ENCODE measurements at regions not wholly inside any gene's neighbourhood (a gene's known extent, or its start where the extent isn't known, plus 50 kb on each side); places are given as distances from the start of the nearest gene placed in this dataset.
"Not testable (repeated sequence)": the region's sequence is repeated elsewhere in the genome, so short reads cannot be mapped to it uniquely, and the experiment has no call there.

DNA sequence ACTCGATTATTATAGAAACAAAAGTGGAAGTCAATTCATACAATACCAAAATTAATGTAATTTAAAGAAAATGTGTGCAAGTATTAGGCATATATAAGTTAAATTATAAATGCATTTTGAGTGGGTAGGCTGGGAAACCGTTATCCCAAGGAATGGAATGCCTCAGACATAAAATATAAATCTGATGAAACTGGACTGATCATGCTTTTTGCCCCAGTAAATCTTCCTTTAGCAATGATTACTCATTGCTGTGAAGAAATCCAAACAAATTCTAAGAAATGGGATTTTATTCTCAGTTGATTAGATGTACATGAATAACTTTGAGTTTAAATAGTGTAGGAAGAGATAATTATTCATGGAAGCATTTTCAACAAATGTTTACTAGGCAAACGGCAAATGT lies 185.5 kb upstream of the KCNMB2 start:
- Mint-ChIP-seq H3K4me3 (ENCODE audit: low read depth, unreplicated experiment) (no peak overlapping the region), H3K27ac (ENCODE audit: unreplicated experiment) (no peak overlapping the region), H3K36me3 (ENCODE audit: insufficient read depth, unreplicated experiment) (no peaks in the 10 kb centered on the region), H3K9me3 (ENCODE audit: low read depth, unreplicated experiment) (no peaks in the 10 kb centered on the region), H3K4me1 (ENCODE audit: low read depth, unreplicated experiment) (peaks cover 8% of the 10 kb centered on the region), H3K27me3 (ENCODE audit: unreplicated experiment) (no peaks in the 10 kb centered on the region)
- intact Hi-C loops (cut with micrococcal nuclease; ENCODE audit: unreplicated experiment), result no loop called here
- TF ChIP-seq, protein P1, sequence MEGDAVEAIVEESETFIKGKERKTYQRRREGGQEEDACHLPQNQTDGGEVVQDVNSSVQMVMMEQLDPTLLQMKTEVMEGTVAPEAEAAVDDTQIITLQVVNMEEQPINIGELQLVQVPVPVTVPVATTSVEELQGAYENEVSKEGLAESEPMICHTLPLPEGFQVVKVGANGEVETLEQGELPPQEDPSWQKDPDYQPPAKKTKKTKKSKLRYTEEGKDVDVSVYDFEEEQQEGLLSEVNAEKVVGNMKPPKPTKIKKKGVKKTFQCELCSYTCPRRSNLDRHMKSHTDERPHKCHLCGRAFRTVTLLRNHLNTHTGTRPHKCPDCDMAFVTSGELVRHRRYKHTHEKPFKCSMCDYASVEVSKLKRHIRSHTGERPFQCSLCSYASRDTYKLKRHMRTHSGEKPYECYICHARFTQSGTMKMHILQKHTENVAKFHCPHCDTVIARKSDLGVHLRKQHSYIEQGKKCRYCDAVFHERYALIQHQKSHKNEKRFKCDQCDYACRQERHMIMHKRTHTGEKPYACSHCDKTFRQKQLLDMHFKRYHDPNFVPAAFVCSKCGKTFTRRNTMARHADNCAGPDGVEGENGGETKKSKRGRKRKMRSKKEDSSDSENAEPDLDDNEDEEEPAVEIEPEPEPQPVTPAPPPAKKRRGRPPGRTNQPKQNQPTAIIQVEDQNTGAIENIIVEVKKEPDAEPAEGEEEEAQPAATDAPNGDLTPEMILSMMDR (IDR thresholded peaks at IDR 0.05; ENCODE audit: unreplicated experiment), result no peak
- CTCF ChIA-PET, result no interaction called here
- DNase-seq, result no peak
- no TSS peak for BruUV-seq (replicated peaks)

GRCh38 chr3:178352326-178353005 lies 183.8 kb upstream of the KCNMB2 start:
- DNase-seq, result peak; percentile 57
- Mint-ChIP-seq H3K36me3 (ENCODE audit: insufficient read depth, unreplicated experiment) (no peaks in the 10 kb centered on the region), H3K4me3 (ENCODE audit: low read depth, unreplicated experiment) (peak overlapping the region; percentile 6), H3K27ac (ENCODE audit: unreplicated experiment) (peak overlapping the region; percentile 14), H3K9me3 (ENCODE audit: low read depth, unreplicated experiment) (peaks cover 4% of the 10 kb centered on the region), H3K27me3 (ENCODE audit: unreplicated experiment) (no peaks in the 10 kb centered on the region), H3K4me1 (ENCODE audit: low read depth, unreplicated experiment) (peaks cover 8% of the 10 kb centered on the region)
- TF ChIP-seq, protein P1 (IDR thresholded peaks at IDR 0.05; ENCODE audit: unreplicated experiment), result no peak
- CTCF ChIA-PET, result no interaction called here
- intact Hi-C loops (cut with micrococcal nuclease; ENCODE audit: unreplicated experiment), result no loop called here
- no TSS peak for BruUV-seq (replicated peaks)

DNA sequence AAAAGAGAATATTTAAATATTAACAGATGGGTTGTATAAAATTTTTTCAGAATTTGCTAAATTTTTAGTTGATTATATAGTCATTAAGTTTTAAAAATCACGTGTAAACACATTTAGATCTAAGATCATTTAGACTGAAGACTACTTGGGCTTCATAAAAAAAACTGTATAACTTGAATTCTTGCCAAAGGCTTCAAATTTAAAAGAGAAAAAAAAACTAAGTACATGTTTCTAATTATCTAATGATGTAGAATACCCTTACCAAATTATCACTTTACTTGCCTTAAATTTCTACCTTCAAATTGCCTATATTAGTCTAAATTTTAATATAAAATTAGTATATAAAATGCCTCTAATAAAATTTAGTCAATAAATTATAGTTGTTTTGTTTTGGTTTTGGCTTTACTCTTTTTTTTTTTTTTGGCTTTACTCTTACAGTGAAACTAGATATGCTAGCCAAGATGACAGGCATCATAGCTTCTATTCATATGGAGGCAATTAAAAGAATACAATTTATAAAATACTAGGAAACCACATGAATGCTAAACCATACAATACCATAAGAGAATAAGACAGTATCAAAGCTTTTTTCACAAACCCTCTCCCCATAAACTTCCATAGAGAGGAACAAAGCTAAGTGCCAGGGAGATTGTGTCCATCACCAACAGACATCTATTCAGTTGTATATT lies 183.1 kb upstream of the KCNMB2 start:
- Mint-ChIP-seq H3K36me3 (ENCODE audit: insufficient read depth, unreplicated experiment) (no peaks in the 10 kb centered on the region), H3K27me3 (ENCODE audit: unreplicated experiment) (no peaks in the 10 kb centered on the region), H3K4me1 (ENCODE audit: low read depth, unreplicated experiment) (peaks cover 8% of the 10 kb centered on the region), H3K4me3 (ENCODE audit: low read depth, unreplicated experiment) (no peak overlapping the region), H3K9me3 (ENCODE audit: low read depth, unreplicated experiment) (peaks cover 4% of the 10 kb centered on the region), H3K27ac (ENCODE audit: unreplicated experiment) (no peak overlapping the region)
- TF ChIP-seq, protein P1 (IDR thresholded peaks at IDR 0.05; ENCODE audit: unreplicated experiment), result no peak
- no peak for DNase-seq
- intact Hi-C loops (cut with micrococcal nuclease; ENCODE audit: unreplicated experiment), result no loop called here
- BruUV-seq (replicated peaks), result no TSS peak
- CTCF ChIA-PET, result interaction anchor here (0.5 to 0.6 kb wide), 2 partner anchors 310 to 612 kb away, joined by 6 to 7 read pairs; no protein-coding TSS in a partner anchor

GRCh38 chr3:178359728-178360127 lies 176.5 kb upstream of the KCNMB2 start:
- Mint-ChIP-seq H3K27ac (ENCODE audit: unreplicated experiment) (no peak overlapping the region), H3K4me3 (ENCODE audit: low read depth, unreplicated experiment) (no peak overlapping the region), H3K4me1 (ENCODE audit: low read depth, unreplicated experiment) (no peaks in the 10 kb centered on the region), H3K9me3 (ENCODE audit: low read depth, unreplicated experiment) (peaks cover 16% of the 10 kb centered on the region), H3K36me3 (ENCODE audit: insufficient read depth, unreplicated experiment) (no peaks in the 10 kb centered on the region), H3K27me3 (ENCODE audit: unreplicated experiment) (no peaks in the 10 kb centered on the region)
- CTCF ChIA-PET, result interaction anchor here (0.6 kb wide), 1 partner anchor 727 kb away, joined by 3 read pairs; no protein-coding TSS in a partner anchor
- no peak for DNase-seq
- intact Hi-C loops (cut with micrococcal nuclease; ENCODE audit: unreplicated experiment), result no loop called here
- TF ChIP-seq, protein P1 (IDR thresholded peaks at IDR 0.05; ENCODE audit: unreplicated experiment), result no peak
- BruUV-seq (replicated peaks), result no TSS peak

DNA sequence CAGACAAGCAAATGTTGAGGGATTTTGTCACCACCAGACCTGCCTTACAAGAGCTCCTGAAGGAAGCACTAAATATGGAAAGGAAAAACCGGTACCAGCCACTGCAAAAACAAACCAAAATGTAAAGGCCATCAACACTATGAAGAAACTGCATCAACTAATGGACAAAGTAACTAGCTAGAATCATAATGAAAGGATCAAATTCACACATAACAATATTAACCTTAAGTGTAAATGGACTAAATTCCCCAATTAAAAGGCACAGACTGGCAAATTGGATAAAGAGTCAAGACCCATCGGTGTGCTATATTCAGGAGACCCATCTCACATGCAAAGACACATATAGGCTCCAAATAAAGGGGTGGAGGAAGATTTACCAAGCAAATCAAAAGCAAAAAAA lies 173.2 kb upstream of the KCNMB2 start:
- H3K27me3 Mint-ChIP-seq (ENCODE audit: unreplicated experiment); BruUV-seq (replicated peaks); H3K4me3 Mint-ChIP-seq (ENCODE audit: low read depth, unreplicated experiment); H3K4me1 Mint-ChIP-seq (ENCODE audit: low read depth, unreplicated experiment); DNase-seq; H3K36me3 Mint-ChIP-seq (ENCODE audit: insufficient read depth, unreplicated experiment); H3K27ac Mint-ChIP-seq (ENCODE audit: unreplicated experiment); intact Hi-C loops (cut with micrococcal nuclease; ENCODE audit: unreplicated experiment): not testable (repeated sequence)
- H3K9me3 Mint-ChIP-seq (ENCODE audit: low read depth, unreplicated experiment), result peaks cover 13% of the 10 kb centered on the region
- CTCF ChIA-PET, result interaction anchor here (0.6 kb wide), 1 partner anchor 41 kb away, joined by 3 read pairs; no protein-coding TSS in a partner anchor

Data from Calu3 (cell line).